A549 (cell line): ENCODE measurements at regions not wholly inside any gene's neighbourhood (a gene's known extent, or its start where the extent isn't known, plus 50 kb on each side); places are given as distances from the start of the nearest gene placed in this dataset.

ENCODE experiments used
- BHLHE40 ChIP-seq: IDR thresholded peaks from 2 replicates; pipeline ENCODE4 v1.6.1; 2012; ENCODE audit warnings: low read depth, low read length, inconsistent platforms
- CBX8 ChIP-seq: fragments of 200-600 bp; sonication (generic); IDR thresholded peaks from 2 replicates; pipeline ENCODE4 v1.6.1; 2016
- EP300 ChIP-seq, 2 experiments: fragments of >200 bp; sonication (Bioruptor Twin); formaldehyde crosslinking; IDR thresholded peaks; 2 replicates in 1 of 2; 3 replicates in 1 of 2; pipeline ENCODE4 v1.6.1; 2016 to 2017
- HOXB5 ChIP-seq: fragments of 250-450 bp; sonication (Bioruptor Pico); IDR thresholded peaks from 2 replicates; pipeline ENCODE4 v1.5.0; 2020; ENCODE audit warnings: mild to moderate bottlenecking, moderate library complexity
- JUN ChIP-seq, 2 experiments: fragments of >200 bp; sonication (Bioruptor Twin); formaldehyde crosslinking; IDR thresholded peaks; 2 replicates in 1 of 2; 3 replicates in 1 of 2; pipeline ENCODE4 v1.6.1; 2016 to 2017
- MAFK ChIP-seq: fragments of 450-650 bp; IDR thresholded peaks from 2 replicates; pipeline ENCODE4 v1.6.1; 2014; ENCODE audit not compliant: partially characterized antibody
- TF ChIP-seq, protein P1 (sequence below): fragments of >200 bp; sonication (Bioruptor Twin); formaldehyde crosslinking; IDR thresholded peaks from 3 replicates; pipeline ENCODE4 v1.5.1; 2016
- TF ChIP-seq, protein P2 (sequence below): fragments of 250-450 bp; sonication (Bioruptor Pico); IDR thresholded peaks from 2 replicates; pipeline ENCODE4 v1.5.0; 2021; ENCODE audit warnings: mild to moderate bottlenecking, moderate library complexity, borderline replicate concordance

DNA sequence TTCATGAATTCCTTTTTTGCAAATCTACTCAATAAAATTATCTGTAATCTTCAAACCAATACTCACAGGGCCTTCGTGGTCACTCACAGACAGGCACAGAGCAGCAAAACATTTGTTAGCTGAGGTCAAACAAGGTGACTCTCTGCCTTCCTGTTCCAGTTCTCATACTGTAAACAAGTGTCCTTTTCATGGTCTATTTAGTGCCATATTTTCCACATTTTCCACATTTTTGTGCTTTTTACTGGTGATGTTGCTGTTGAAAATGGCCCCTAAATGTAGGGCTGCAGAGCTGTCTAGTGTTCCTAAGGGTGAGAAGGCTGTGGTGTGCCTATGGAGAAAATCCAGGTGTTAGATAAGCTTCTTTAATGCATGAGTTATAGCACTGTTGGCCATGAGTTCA, 133.1 kb upstream of the COL21A1 start:
- TF ChIP-seq JUN (IDR thresholded peaks at IDR 0.05) (no peak), EP300 (IDR thresholded peaks at IDR 0.05) (no peak), MAFK (no peak), CBX8 (no peak), HOXB5 (no peak), BHLHE40 (no peak)
- TF ChIP-seq, protein P1, sequence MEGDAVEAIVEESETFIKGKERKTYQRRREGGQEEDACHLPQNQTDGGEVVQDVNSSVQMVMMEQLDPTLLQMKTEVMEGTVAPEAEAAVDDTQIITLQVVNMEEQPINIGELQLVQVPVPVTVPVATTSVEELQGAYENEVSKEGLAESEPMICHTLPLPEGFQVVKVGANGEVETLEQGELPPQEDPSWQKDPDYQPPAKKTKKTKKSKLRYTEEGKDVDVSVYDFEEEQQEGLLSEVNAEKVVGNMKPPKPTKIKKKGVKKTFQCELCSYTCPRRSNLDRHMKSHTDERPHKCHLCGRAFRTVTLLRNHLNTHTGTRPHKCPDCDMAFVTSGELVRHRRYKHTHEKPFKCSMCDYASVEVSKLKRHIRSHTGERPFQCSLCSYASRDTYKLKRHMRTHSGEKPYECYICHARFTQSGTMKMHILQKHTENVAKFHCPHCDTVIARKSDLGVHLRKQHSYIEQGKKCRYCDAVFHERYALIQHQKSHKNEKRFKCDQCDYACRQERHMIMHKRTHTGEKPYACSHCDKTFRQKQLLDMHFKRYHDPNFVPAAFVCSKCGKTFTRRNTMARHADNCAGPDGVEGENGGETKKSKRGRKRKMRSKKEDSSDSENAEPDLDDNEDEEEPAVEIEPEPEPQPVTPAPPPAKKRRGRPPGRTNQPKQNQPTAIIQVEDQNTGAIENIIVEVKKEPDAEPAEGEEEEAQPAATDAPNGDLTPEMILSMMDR: no peak
- TF ChIP-seq, protein P2, sequence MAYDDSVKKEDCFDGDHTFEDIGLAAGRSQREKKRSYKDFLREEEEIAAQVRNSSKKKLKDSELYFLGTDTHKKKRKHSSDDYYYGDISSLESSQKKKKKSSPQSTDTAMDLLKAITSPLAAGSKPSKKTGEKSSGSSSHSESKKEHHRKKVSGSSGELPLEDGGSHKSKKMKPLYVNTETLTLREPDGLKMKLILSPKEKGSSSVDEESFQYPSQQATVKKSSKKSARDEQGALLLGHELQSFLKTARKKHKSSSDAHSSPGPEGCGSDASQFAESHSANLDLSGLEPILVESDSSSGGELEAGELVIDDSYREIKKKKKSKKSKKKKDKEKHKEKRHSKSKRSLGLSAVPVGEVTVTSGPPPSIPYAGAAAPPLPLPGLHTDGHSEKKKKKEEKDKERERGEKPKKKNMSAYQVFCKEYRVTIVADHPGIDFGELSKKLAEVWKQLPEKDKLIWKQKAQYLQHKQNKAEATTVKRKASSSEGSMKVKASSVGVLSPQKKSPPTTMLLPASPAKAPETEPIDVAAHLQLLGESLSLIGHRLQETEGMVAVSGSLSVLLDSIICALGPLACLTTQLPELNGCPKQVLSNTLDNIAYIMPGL (CRISPR knock-in tag): no peak
